GM19395 (cell line): ENCODE measurements at regions not wholly inside any gene's neighbourhood (a gene's known extent, or its start where the extent isn't known, plus 50 kb on each side); places are given as distances from the start of the nearest gene placed in this dataset.

Source experiments
- ATAC-seq: cut with Tn5 transposase; IDR thresholded peaks from one replicate; pipeline ENCODE4 v1.9.1; 2021; ENCODE audit warnings: mild to moderate bottlenecking, moderate library complexity; ENCODE audit not compliant: unreplicated experiment

- no peak for ATAC-seq
Observed at GRCh38 chr2:19687017-19687659, 214.6 kb downstream of the TTC32 start.

GRCh38 chr2:19686439-19686838, 215.3 kb downstream of the TTC32 start:
- no peak for ATAC-seq

DNA sequence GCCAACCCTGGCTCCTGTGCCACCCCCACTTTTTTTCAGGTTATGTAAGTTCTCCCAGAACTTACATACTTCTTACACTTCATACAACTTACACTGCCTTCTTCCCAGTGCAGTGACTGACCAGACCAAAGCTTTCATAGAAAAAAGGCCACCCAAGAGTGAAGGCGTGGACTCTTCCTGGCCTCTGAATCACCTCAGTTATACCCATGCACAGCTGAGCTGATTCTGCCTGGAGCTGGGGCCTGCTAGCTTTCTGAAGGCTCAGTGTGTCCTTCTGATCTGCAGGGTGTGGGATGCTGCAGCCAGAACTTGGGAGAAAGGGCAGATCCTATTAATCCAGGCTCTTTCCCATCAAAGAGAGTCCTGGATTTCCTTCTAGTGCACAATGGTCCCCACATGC, 216.1 kb downstream of the TTC32 start:
- ATAC-seq, result no peak

DNA sequence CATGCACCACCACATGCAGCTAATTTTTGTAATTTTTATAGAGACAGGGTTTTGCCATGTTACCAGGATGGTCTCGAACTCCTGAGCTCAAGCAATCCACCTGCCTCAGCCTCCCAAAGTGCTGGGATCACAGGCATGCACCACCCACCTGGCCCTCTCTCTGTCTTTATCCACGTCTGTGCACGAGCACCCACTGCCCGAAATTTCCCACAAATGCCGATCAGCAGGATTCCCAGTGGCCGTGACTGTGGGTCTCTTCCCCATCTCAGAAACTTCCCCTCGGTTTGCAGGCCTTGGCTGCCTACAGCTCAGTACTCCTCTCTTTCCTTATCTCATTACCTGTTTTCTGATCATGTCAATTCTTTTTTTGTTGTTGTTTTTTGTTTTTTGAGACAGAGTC, 217.3 kb downstream of the TTC32 start:
- no peak for ATAC-seq

GRCh38 chr2:19683556-19683955, 218.2 kb downstream of the TTC32 start:
- ATAC-seq, result no peak

DNA sequence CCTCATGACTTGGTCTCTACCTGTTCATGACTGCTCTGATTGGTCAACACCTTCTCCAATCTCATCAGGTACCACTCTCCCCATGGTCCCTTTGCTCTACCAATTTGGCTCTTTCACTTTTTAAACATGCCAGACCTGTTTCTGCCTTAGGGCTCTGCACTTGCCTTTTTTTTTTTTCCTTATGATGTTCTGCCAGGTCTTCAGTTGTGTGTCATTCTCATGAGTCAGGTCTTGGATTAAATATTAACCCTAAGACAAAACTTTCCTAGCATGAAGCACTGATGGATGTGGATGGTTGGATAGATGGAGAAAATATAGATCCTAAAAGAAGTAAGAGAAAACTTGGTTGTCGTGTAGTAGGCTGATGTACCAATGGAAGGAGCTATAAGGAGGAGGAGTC, 219.3 kb downstream of the TTC32 start:
- no peak for ATAC-seq

DNA sequence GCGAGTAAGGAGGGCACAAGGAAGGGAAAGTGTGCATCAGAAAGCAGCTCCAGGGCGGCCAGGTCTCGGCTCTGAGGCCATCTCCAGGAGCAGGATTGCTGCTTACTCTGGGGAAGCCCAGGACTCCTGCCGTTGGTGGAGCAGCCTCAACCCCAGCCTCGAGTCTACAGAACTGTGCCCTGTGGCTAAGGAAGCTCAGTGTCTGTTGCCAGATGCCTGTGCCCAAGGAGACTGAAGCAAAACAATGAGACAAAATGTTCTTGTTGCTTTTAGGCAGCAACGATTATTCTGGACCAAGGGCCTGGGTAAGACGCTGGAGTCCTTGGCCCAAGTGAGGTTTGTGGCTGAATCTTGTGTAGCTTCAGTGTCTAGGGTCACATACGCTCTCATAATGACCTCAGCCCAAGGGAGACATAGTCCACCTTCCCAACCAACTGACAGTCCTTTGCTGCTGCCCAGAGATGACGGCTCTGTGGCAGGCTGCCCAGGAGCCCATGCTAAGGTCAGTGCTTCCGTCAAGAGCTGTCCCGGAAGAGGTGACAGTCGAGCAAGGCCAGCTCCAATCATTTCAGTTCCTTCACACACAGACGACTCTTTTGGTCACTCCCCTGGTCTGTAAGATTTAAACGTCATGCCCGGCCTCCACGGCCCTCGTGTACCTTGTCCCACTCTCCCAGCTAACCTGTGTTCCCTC, 223.8 kb downstream of the TTC32 start:
- no peak for ATAC-seq

- ATAC-seq, result no peak
Observed at GRCh38 chr2:19677215-19677777, 224.5 kb downstream of the TTC32 start.

DNA sequence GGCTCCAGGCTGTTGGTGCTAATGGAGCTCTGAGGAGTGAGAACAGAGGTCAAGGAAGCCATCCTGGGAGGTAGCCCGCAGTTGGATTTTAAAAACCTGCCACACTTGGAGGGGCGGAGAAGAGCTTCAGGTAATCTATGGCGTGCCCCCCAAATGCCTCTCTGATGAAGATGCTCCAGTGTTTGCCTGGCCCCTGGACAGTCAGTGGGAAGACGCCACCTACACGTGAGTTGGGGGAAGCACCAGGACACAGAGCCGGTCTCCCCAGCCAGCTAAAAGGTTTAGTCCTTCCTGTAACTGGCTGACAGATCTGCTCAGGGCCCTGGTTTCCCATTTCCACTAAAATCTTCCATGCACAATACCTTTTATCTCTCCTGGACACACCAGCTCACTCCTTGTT, 225.0 kb downstream of the TTC32 start:
- ATAC-seq, result no peak

- no peak for ATAC-seq
Observed at GRCh38 chr2:19675856-19676460, 225.8 kb downstream of the TTC32 start.

DNA sequence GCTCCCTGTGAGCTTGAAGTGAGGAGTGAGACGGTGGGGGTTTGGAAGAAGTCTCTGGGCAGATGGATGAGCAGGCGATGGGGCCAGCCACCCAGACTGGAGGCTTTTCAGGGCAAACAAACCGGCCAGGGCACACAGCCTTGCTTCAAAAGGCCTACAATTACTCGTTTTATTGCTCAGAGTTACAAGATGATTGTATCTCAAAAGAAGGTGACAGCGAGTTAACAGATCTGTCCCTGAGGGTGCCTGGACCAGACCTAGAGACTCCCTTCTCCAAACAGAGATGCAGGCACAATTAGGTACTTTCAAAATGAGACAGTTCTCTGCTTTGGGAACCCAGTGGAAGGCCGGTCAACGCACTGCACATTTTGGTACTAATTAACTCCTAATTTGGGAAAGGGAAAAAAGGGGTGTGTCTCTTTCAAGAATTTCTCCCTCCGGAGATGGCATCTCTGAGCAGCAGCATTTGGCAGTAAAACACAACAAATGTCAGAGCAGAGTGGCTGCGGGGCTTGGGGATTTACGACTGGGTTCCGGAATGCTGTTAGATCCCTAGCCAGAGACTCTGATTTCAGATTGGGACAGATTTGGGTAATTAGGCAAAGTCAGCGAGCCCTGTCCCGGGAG, 226.7 kb downstream of the TTC32 start:
- no peak for ATAC-seq

DNA sequence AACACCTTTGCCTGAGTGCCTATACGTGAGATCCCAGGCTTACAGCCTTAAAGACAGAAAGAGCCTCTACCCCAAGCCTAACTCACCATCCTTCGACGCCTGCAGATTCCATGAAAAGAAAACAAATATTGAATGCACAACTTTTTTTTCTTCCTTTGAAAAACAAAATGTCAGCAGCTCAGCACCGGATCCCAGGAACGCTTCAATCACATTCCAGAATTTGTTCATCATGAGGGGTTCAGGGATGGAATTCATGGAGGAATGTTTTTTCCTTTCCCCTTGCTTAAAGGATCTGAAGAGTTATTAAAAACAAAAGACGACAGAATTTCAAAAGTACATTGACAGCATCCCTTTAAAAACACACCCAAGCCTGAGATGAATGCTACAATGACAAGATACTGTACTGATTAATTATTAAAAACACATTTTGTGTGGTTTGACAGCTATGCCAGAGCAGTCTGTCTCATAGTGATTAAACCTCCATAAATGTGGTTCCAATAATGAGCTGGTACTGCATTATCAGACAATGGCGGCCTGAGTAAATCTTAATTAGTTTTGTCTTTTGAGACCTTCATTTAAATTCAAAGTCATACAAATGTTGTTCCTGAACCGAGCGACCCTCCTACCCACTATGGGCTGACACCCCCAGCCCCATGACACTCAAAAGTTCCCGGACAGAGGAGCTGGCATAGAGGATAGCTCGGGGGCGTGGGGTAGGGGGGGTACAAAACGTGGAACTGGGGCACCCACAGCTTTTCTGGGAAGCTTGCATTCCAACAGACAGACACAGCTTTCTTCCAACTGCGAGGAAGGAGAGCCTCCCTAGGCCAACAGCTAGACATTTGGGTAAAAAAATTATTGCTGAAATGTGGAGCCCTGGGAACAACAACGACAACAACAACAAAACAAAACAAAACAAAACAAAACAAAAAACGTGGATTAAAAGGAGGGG, 227.5 kb downstream of the TTC32 start:
- ATAC-seq, result no peak

GRCh38 chr2:19673213-19673791, 228.5 kb downstream of the TTC32 start:
- no peak for ATAC-seq

DNA sequence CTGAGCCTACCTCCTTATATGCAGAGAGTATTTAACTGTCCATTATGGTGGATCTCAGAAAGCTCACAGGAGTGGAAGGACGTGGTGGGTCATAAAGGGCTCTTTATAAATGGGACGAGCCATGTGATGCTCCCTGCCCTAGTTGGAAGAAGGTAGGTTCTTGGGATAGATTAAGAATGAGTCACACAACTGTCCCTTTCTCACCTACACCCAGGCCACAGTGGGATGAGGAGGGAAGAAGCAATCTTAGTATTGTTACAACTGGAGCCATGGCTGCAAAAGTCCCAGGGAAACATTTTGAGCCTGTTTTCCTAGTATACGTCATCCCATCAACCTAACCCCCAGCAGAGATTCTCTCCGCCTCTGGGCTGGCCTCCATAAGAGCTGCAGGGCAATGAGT, 229.9 kb downstream of the TTC32 start:
- no peak for ATAC-seq

DNA sequence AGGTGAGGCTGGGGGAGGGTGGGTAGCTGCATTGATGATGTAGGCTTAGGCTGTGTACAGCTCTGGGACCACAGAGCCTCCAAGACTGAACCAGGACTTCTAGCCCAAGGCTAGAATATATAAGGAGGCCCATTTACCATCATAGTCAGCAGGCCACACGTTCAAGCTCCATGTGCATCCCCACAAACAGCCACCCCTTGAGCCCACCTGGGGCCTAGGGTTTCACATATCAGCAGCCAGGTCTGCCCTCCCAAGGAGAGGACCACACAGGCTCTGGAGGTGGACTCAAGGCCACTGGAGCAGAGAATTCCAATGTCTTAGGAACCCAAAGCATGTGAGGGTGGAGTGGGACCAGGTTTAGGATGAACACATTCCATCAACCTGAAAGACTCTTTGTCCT, 230.5 kb downstream of the TTC32 start:
- no peak for ATAC-seq

GRCh38 chr2:19670303-19670702, 231.5 kb downstream of the TTC32 start:
- ATAC-seq, result no peak

- no peak for ATAC-seq
Observed at GRCh38 chr2:19669559-19669958, 232.2 kb downstream of the TTC32 start.

DNA sequence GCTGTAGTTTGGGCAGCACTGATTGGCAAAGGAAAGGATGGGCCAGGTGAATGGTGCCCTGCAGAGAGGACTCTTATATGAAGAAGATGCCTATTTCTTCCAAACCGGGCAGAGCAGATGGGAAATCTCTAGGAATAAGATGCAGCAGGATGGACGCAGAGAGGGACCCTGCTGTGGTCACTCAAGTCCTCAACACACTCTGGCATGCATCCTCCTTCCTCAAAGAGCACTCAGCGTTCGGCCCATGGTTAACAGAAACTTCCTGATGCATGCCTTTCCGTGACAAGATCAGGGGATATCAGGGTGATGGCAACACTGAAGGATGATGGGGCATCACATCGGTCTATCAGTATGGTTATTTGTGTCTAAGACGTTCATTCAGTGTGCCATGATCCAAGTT, 232.7 kb downstream of the TTC32 start:
- no peak for ATAC-seq

GRCh38 chr2:19667536-19667949, 234.2 kb downstream of the TTC32 start:
- ATAC-seq, result no peak

DNA sequence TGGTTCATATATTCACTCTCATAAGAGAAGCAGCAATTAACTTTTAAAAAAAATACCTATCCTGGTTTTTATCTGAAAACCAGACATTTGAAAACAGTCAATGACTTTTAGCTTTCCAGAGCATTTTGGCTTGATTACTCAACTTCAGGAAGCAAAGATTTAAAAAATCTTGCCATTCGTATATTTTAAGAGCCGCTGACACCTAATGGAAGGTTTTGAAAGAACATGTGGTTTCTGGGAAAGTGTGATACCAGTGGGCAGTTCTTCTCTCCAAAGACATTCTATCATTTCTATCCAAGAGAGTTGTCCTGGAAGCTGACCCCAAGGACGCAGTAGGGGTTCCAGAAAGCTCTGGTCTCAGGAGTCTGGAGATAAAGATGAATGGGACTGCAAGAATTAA, 234.7 kb downstream of the TTC32 start:
- ATAC-seq, result no peak
